ENCODE measurements at regions not wholly inside any gene's neighbourhood (a gene's known extent, or its start where the extent isn't known, plus 50 kb on each side); places are given as distances from the start of the nearest gene placed in this dataset.

DNA sequence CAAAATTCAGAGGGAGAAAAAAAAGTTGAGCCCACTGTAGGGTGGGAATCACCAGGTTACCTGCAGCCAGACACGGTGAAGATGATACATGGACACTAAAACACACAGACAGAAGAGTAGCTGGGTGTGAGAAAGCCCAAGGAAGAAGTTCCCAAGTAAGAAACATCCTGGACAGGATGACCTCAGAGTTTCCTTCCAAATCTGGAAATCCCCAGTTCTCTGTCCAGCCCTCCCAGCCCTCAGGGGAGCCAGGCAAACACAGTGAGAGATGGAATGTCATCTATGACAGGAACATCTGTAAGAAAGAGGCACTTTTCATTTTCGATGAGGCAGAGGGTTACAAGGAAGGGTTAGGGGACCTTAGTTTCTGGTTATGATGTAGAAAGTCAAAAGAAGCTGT lies 125.1 kb upstream of the LYZL1 start:
- TF ChIP-seq CTCF (conservative IDR thresholded peaks at IDR 0.05; ENCODE audit: low read length) (no peak), EZH2phosphoT487 (IDR thresholded peaks at IDR 0.05; ENCODE audit: borderline replicate concordance) (no peak)

Data from Loucy (cell line).